ENCODE measurements at regions not wholly inside any gene's neighbourhood (a gene's known extent, or its start where the extent isn't known, plus 50 kb on each side); places are given as distances from the start of the nearest gene placed in this dataset.
A peak's percentile ranks its signal among the peaks of the same experiment; 100 is the strongest.
"Not testable (repeated sequence)": the region's sequence is repeated elsewhere in the genome, so short reads cannot be mapped to it uniquely, and the experiment has no call there.

GRCh38 chr1:25171013-25171412, 61.3 kb downstream of the SYF2 start:
- not testable (repeated sequence) for DNase-seq

GRCh38 chr1:25170439-25170838, 61.9 kb downstream of the SYF2 start:
- no peak for DNase-seq

- DNase-seq, result no peak
Measured at GRCh38 chr1:25169610-25170009, 62.7 kb downstream of the SYF2 start.

GRCh38 chr1:25169168-25169567, 63.1 kb downstream of the SYF2 start:
- no peak for DNase-seq

- no peak for DNase-seq
Measured at GRCh38 chr1:25168193-25169071, 63.9 kb downstream of the SYF2 start.

- DNase-seq, result peak; percentile 36
Measured at GRCh38 chr1:25167269-25168192, 64.8 kb downstream of the SYF2 start.

GRCh38 chr1:25166847-25167246, 65.5 kb downstream of the SYF2 start:
- no peak for DNase-seq

- no peak for DNase-seq
Measured at GRCh38 chr1:25163986-25164385, 68.3 kb downstream of the SYF2 start.

- DNase-seq, result no peak
Measured at GRCh38 chr1:25161981-25162380, 70.3 kb downstream of the SYF2 start.

- DNase-seq, result no peak
Measured at GRCh38 chr1:25157846-25158245, 74.5 kb downstream of the SYF2 start.

- no peak for DNase-seq
Measured at GRCh38 chr1:25150985-25151495, 81.3 kb downstream of the SYF2 start.

- DNase-seq, result no peak
Measured at GRCh38 chr1:25148673-25149300, 83.5 kb downstream of the SYF2 start.

- peak; percentile 78 for DNase-seq
Measured at GRCh38 chr1:25146451-25146855, 85.8 kb downstream of the SYF2 start.

- no peak for DNase-seq
Measured at GRCh38 chr1:25145775-25146393, 86.4 kb downstream of the SYF2 start.

GRCh38 chr1:25140073-25140797, 92.1 kb downstream of the SYF2 start:
- DNase-seq, result no peak

GRCh38 chr1:25137521-25138395, 94.5 kb downstream of the SYF2 start:
- no peak for DNase-seq

GRCh38 chr1:25137106-25137505, 95.2 kb downstream of the SYF2 start:
- DNase-seq, result no peak

GRCh38 chr1:25135909-25136308, 96.4 kb downstream of the SYF2 start:
- DNase-seq, result no peak

GRCh38 chr1:25134801-25135461, 97.4 kb downstream of the SYF2 start:
- DNase-seq, result no peak

- no peak for DNase-seq
Measured at GRCh38 chr1:25134307-25134706, 98.0 kb downstream of the SYF2 start.

All from left hindlimb (tissue), 1 donor.